ENCODE measurements at regions not wholly inside any gene's neighbourhood (a gene's known extent, or its start where the extent isn't known, plus 50 kb on each side); places are given as distances from the start of the nearest gene placed in this dataset.

GRCh38 chr3:102025606-102026270, 176.4 kb downstream of the NFKBIZ start:
- H3K9me3 Mint-ChIP-seq (ENCODE audit: unreplicated experiment) = no peaks in the 10 kb centered on the region
- H3K36me3 Mint-ChIP-seq (ENCODE audit: unreplicated experiment) = no peaks in the 10 kb centered on the region
- DNase-seq = no peak
- no peaks in the 10 kb centered on the region for H3K27me3 Mint-ChIP-seq (ENCODE audit: unreplicated experiment)
- no peak overlapping the region for H3K27ac Mint-ChIP-seq (ENCODE audit: unreplicated experiment)
- no peak overlapping the region for H3K4me3 Mint-ChIP-seq (ENCODE audit: unreplicated experiment)
- no peaks in the 10 kb centered on the region for H3K4me1 Mint-ChIP-seq (ENCODE audit: low read depth, unreplicated experiment)
- no peak for TF ChIP-seq CTCF (IDR thresholded peaks at IDR 0.05; ENCODE audit: partially characterized antibody, unreplicated experiment)

DNA sequence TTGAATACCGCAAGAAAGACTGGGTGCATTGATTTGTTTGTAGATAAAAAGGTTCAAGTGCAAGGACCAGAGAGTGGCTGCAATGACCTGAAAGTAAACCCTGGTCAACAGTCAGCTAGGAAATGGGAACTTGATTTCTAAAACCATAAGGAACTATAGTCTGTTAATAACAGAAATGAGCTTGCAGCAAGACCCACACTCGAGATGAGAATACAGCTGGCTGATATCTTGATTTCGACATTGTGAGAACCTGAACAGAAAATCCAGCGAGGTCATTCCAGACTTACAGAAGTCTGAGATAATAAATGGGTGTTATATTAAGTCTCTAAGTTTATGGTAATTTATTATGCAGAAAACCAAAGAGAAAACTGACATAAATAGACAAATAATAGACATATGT, 177.3 kb downstream of the NFKBIZ start:
- DNase-seq = no peak
- Mint-ChIP-seq H3K27ac (ENCODE audit: unreplicated experiment) (no peak overlapping the region), H3K4me3 (ENCODE audit: unreplicated experiment) (no peak overlapping the region), H3K9me3 (ENCODE audit: unreplicated experiment) (no peaks in the 10 kb centered on the region), H3K27me3 (ENCODE audit: unreplicated experiment) (no peaks in the 10 kb centered on the region), H3K4me1 (ENCODE audit: low read depth, unreplicated experiment) (no peaks in the 10 kb centered on the region), H3K36me3 (ENCODE audit: unreplicated experiment) (no peaks in the 10 kb centered on the region)
- TF ChIP-seq CTCF (IDR thresholded peaks at IDR 0.05; ENCODE audit: partially characterized antibody, unreplicated experiment) = no peak

- DNase-seq = no peak
Measured at GRCh38 chr3:102030661-102031060, 181.3 kb downstream of the NFKBIZ start.

GRCh38 chr3:102031834-102032233, 182.5 kb downstream of the NFKBIZ start:
- H3K9me3 Mint-ChIP-seq (ENCODE audit: unreplicated experiment) = no peaks in the 10 kb centered on the region
- H3K27ac Mint-ChIP-seq (ENCODE audit: unreplicated experiment) = no peak overlapping the region
- no peaks in the 10 kb centered on the region for H3K4me1 Mint-ChIP-seq (ENCODE audit: low read depth, unreplicated experiment)
- TF ChIP-seq CTCF (IDR thresholded peaks at IDR 0.05; ENCODE audit: partially characterized antibody, unreplicated experiment) = no peak
- DNase-seq = no peak
- H3K27me3 Mint-ChIP-seq (ENCODE audit: unreplicated experiment) = no peaks in the 10 kb centered on the region
- no peaks in the 10 kb centered on the region for H3K36me3 Mint-ChIP-seq (ENCODE audit: unreplicated experiment)
- H3K4me3 Mint-ChIP-seq (ENCODE audit: unreplicated experiment) = no peak overlapping the region

More at GRCh38 chr3:102030661-102031060, 181.3 kb downstream of the NFKBIZ start:
- no peaks in the 10 kb centered on the region for H3K9me3 Mint-ChIP-seq (ENCODE audit: unreplicated experiment)
- H3K36me3 Mint-ChIP-seq (ENCODE audit: unreplicated experiment) = no peaks in the 10 kb centered on the region
- H3K4me3 Mint-ChIP-seq (ENCODE audit: unreplicated experiment) = no peak overlapping the region
- H3K27ac Mint-ChIP-seq (ENCODE audit: unreplicated experiment) = no peak overlapping the region
- no peaks in the 10 kb centered on the region for H3K4me1 Mint-ChIP-seq (ENCODE audit: low read depth, unreplicated experiment)
- no peak for TF ChIP-seq CTCF (IDR thresholded peaks at IDR 0.05; ENCODE audit: partially characterized antibody, unreplicated experiment)
- H3K27me3 Mint-ChIP-seq (ENCODE audit: unreplicated experiment) = no peaks in the 10 kb centered on the region

DNA sequence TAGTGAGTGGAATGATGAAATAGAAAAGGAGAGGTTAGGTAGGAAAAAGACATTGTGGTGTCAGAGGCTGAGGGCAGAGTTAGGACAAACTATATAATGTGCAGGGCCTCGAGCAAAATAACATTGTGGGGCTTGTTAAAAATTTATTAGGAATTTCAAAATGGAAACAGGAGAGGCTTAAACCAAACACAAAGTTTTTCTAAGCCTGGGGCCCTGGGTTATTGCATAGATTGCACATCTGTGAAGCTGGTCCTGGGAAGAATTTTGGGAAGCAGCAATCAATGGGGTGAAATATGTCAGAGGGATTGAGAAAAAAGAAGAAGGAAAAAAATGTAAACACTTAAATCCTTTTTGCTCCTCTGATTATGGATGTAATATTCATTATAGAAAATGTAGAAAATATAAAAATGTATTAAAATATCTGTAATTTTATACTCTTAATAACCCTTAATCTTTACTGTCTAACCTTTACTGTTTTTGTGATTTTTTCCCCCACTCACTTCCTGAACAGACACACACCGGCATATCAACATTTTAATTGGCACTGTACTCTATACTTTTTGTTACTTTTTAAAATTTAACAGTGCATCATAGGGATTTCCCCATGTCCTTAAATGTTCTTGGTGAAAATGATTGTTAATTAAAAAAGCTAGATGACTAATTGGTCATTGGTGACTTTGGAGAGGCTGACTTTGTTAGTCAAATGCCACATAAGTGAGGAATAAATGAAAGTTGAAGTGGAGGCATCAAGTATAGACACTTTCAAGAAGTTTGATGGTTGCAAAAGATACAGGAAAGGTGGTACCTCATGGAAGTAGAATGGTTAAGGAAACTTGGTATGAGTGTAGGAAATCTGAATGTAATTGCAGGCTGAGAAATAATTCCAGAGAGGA, 183.4 kb downstream of the NFKBIZ start:
- Mint-ChIP-seq H3K9me3 (ENCODE audit: unreplicated experiment) (no peaks in the 10 kb centered on the region), H3K27ac (ENCODE audit: unreplicated experiment) (no peak overlapping the region), H3K4me1 (ENCODE audit: low read depth, unreplicated experiment) (no peaks in the 10 kb centered on the region), H3K27me3 (ENCODE audit: unreplicated experiment) (no peaks in the 10 kb centered on the region), H3K4me3 (ENCODE audit: unreplicated experiment) (no peak overlapping the region), H3K36me3 (ENCODE audit: unreplicated experiment) (no peaks in the 10 kb centered on the region)
- no peak for TF ChIP-seq CTCF (IDR thresholded peaks at IDR 0.05; ENCODE audit: partially characterized antibody, unreplicated experiment)
- DNase-seq = no peak
